HG02759 (cell line): ENCODE measurements at regions not wholly inside any gene's neighbourhood (a gene's known extent, or its start where the extent isn't known, plus 50 kb on each side); places are given as distances from the start of the nearest gene placed in this dataset.
"Not testable (repeated sequence)": the region's sequence is repeated elsewhere in the genome, so short reads cannot be mapped to it uniquely, and the experiment has no call there.

Experiments
- ATAC-seq: cut with Tn5 transposase; IDR thresholded peaks from one replicate; pipeline ENCODE4 v1.9.1; 2021; ENCODE audit warnings: mild to moderate bottlenecking, moderate library complexity; ENCODE audit not compliant: unreplicated experiment

DNA sequence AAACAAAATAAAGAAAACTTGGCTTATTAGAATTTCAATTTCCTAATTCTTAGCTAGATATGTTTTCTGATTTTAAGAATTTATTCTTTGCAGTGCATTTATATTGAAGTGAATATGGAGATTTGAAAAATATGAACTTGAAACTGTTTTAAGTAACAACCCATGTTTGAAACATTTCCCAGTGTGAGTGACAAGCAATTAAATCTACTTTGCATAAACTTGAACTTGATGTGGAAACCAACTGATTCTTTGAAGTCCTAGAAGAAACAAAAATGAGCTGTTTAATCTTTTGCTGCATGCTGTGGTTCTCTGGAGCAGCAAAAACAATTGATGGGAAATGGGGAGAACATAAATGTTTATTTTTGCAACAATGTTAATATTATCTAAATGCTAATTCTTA, 430.2 kb downstream of the ARL4A start:
- no peak for ATAC-seq

DNA sequence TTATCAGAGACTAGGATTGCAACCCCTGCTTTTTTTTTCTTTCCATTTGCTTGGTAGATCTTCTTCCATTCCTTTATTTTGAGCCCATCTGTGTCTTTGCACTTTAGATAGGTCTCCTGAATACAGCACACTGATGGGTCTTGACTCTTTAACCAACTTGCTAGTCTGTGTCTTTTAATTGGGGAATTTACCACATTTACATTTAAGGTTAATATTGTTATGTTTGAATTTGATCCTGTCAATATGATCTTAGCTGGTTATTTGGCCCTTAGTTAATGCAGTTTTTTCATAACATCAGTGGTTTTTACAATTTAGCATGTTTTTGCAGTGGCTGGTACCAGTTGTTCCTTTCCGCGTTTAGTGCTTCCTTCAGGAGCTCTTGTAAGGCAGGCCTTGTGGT, 437.2 kb downstream of the ARL4A start:
- ATAC-seq, result not testable (repeated sequence)

DNA sequence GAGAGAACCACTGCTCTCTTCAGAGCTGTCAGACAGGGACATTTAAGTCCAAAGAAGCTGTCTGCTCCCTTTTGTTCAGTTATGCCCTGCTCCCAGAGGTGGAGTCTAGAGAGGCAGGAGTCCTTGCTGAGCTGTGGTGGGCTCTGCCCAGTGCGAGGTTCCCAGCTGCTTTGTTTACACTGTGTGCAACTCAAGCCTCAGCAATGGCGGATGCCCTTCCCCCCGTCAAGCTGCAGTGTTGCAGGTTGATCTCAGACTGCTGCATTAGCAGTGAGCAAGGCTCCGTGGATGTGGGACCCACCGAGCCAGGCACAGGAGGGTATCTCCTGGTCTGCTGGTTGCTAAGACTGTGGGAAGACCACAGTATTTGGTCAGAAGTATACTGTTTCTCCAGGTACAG, 438.9 kb downstream of the ARL4A start:
- ATAC-seq, result no peak

DNA sequence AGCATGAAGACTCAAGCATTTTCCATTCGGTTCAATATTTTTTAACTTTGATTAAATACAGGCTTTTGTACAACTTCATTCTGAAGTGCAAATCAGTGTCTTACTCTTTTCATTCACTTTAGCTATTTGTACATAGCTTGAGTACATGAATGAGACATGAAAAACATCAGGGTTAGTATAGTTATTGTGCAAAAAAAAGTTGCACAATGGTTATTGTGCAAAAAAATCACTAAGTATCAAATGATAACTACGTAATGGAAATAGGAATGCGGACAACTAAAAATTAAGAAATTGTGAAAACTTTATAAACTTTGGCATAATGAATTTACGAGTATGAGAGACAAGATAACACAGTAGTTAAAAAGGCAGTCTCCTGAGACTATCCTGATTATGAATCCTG, 442.9 kb downstream of the ARL4A start:
- ATAC-seq, result no peak

DNA sequence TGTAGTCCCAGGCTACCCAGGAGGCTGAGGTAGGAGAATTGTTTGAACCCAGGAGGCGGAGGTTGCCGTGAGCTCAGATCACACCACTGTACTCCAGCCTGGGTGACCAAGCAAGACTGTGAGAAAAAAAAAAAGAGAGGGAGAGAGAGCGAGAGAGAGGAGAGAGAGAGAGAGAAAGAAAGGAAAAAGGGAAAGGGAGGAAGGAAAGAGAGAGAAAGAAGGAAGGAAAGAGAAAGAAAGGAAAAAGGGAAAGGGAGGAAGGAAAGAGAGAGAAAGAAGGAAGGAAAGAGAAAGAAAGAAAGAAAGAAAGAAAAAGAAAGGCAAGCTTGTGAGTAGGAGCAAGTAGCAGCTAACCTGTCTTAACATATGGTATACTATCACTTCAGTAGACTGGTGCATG, 443.5 kb downstream of the ARL4A start:
- not testable (repeated sequence) for ATAC-seq

DNA sequence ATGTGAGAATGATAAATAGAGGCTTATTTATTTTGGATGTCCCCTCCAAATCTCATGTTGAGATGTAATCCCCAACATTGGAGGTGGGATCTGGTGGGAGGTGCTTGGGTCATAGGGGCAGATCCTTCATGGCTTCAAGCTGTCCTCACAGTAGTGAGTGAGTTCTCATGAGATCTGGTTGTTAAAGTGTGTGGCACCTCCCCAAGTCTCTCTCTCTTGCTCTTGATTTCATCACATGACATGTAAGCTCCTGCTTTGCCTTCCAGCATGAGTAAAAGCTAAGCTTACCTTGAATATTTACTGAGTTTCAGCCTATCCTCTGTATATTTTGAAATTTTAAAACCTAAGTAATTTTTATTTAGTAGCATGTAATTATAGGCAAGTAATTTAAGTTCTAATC, 444.9 kb downstream of the ARL4A start:
- ATAC-seq, result no peak

DNA sequence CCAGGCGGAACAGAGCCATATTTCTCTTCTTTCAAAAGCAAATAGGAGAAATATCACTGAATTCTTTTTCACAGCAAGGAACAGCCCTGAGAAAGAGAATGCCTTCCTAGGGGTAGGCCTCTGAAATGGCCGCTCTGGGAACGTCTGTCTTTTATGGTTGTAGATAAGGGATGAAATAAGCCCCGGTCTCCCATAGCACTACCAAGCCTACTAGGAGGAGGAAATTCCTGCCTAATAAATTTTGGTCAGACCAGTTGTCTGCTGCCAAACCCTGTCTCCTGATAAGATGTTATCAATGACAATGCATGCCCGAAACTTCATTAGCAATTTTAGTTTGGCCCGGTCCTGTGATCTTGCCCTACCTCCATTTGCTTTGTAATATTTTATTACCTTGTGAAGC, 448.9 kb downstream of the ARL4A start:
- not testable (repeated sequence) for ATAC-seq

DNA sequence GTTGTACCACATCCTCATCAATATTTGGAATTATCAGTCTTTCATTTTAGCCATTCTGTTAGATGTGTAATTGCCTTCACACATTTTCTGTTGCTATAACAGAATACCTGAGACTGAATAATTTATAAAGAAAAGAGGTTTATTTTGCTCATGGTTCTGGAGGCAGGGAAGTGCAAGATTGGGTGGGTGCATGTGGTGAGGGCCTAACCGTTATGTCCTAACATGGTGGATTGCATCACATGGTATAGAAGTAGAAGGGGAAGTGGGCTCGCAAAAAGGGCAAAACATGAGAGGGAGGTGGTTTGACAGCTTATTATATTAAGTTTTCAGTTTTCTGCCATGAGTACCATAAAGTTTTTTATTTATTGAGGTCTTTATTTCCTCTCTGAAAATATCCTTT, 452.0 kb downstream of the ARL4A start:
- no peak for ATAC-seq

DNA sequence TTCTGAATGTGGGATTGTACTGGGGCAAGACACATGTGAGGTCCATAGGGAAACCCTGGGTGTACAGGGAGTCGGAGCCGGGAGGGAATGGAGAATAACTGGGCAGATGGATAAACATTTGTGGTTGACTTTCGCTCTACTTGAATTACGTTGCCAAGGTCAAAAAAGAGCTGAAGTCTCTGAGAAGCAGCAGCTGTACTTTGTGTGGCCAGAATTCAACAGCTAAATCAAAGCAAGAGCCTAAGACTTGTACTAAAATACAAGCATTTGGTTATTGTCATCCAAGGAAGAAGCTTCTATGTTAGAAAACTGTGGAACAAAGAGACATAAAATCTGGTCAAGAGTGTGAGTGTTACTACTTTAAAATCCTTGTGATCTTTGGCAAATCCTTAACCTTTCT, 457.2 kb downstream of the ARL4A start:
- no peak for ATAC-seq

DNA sequence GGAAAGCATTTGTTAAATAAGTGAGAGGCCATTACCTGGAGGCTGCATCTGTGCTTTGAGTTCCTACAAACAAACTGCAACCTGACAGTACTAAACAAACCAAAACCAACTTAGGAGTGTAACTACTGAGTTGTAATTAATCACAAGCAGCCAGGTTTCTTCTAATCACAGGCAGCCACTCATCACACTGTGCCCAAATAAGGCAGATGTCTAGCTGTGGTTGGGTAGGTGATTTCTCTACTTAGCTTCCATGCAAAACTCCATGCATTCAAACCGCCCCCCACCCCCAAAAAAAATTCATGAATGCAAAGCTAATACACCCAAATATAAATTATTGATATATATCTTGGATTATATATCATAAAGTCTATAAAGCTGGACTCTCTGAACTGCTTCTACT, 461.1 kb downstream of the ARL4A start:
- no peak for ATAC-seq

DNA sequence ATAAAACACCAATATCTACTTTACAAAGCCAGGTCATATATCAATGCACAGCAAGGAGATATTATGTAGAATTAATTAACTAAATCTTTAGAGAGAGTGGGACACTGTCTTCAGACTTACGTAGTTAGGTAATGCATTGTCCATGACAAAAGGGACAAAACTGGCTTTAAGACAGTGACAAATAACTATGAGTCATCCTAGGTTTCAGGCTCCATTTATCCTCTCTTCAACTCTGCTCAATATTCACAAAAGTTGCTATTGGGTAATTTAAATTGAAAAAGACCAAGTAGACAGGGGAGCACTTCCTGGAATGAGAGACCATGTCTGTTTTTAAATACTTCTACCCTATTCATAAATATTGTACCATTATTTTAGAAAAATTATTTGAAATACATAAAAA, 464.5 kb downstream of the ARL4A start:
- ATAC-seq, result no peak

DNA sequence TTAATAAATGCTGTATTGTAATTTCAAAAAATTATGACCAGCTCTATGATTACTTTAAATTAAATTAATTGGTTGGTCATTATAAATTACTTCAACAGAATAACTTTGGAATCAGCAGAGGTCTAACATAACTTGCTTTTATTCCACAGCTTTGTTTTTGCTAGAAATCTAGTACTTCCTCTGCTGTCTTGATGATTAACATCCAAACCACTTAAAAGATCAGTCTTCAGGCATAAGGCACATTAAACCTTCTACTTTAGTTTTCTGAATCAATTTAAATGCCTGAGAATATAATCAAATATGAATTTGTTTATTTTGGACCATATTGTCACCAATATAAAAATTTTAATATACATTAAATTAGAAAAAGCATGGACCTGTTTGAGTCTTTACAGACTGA, 465.3 kb downstream of the ARL4A start:
- no peak for ATAC-seq

DNA sequence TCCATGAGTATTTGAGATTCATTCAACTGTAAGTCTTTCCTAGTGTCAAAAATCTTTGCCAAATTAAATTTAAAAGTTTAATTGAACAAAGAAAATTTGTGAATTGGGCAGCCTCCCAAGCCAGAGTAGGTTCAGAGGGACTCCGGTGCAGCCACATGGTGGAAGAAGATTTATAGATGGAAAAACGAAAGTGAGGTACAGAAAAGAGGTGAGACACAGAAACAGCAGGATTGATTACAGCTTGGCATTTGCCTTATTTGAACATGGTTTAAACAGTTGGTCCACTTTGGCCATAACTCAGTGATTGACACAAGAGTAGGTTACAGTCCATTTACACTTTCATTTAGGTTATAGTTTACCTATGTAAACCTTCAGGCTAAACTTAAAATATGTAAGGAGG, 465.8 kb downstream of the ARL4A start:
- no peak for ATAC-seq

DNA sequence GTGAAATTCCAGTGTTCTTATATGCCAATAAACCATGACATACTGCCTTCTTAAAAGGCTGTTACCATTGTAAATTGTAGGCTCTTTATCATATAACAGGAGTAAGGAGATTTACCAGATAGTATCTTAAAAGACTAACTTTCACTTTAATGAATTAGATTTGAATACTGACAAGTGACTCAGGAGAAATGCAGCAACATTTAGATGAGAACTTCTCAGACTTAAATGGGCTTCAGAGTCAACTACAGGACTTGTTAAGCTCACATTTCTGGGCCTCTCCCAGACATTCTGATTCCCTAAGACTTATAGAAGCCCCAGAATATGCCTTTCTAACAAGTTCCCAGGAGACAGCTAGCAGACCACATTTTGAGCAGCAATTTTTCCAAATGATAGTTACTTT, 466.3 kb downstream of the ARL4A start:
- no peak for ATAC-seq

DNA sequence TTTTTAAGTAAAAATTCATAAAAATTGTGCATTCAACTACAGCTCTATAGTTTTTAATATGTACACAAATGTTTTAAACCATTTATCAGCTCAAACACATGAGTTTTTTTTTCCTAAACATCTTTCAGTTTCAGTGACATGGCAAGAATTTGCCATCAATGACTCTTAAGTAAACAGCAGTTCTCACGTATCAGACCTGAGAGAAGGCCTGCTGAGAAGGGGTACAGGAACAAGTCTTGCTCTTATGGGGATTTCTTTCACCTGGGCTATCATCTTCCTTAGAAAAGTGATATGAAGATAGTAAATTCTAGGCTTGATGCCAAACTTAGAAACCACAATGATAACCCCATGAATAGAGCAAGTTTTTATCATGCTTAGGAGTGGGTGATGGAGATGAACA, 467.8 kb downstream of the ARL4A start:
- no peak for ATAC-seq

DNA sequence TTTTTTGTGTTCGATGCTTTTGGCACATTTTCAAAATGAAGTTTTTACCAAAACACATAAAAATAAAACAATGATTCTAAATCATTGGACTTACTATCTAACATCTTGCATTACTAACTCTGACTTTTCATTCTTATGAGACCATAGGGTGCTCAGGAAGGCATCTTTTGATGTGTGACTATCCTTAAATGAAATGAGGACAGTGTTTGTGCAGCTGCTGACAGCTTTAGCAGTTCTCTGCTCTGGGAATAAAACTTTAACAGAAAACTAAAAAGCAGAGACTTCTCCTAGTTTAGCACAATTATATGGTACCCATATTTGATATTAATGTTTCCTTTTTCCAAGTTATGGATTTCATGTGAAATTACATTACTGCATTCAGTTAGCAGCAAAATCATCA, 471.6 kb downstream of the ARL4A start:
- ATAC-seq, result no peak

DNA sequence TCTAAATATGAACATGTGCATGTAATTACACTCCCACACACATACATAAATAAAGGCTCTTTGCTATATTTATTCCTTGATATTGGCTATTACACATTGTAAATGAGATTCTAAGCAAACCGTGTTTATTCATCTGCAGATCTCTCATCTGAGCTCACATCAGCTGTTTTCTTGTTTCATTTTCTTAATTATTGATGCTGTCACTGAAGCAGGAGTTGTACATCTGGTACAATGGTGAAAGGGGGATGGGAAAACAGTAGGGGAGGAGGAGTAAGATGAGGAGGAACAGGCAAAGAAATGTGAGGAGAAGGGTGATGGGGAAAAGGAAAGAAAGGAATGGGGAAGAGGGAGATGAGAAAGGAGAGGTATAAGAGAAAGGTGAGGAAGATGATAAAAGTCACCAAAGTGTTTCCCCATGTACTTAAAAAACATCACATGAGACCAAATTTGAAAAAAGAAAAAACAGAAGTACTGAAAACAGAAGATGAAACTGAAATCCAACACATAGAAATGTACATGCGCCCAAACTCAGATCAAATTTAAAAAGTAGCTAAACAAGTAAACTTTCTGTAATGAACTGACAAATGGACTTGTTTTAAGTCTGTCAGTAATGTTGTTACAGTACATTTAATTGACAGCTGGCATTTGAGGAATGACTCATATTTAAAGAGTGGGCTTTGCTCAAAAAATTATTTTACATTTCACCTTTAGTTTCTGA, 472.2 kb downstream of the ARL4A start:
- no peak for ATAC-seq

DNA sequence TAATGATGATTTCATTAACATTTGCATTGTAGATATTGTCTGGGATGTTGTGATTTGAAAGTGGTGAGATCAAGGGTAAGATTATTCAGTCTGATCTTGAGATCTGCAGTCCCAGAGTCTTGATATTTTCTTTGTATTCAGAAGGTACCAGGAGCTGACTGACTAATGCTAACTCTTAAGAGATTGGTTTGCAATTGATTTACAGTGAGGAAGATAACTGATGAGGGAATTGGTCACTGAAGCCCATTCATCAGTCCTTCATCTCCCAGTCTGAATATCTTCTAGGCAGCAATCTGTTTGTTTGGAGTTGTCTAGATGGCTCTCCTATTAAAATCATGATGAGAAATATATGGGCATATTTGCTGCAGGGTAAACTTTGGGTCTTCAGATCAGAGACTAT, 473.7 kb downstream of the ARL4A start:
- ATAC-seq, result no peak

DNA sequence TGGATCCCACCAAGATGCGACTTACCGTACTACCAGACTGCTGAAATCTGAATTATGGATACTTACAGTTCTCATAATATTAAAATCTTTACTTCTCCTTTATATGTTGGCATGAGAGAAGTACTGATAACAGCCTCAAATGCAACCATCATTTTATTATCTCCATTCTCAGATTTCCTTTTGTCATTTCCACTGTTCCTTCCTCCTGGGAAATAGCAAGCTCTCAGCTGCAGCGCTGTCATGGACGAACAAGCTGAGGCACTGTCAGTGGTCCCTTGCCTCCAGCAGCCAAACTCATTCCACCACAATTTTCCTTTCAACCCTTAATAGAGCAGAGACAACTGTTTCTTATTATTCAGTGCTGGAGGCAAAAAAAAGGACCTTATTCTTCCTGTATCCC, 478.4 kb downstream of the ARL4A start:
- no peak for ATAC-seq

DNA sequence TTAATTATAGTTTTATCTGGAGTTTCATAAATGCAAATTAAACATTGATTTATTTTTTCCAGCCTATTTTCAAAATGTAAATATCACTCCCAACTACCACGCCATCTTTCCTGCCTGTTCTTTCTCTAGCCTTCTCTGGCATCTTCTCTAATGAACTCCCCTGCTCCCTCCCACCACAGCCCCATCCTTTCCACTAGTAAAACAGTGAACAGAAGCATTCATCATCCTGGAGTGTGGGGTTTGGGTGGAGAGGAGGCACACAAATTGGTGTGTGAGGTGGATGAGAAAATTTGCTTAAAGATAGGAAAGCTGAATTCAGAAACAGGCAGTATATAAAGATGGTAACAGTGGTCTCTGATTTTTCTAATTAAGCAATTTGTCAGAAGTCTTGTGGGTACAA, 479.4 kb downstream of the ARL4A start:
- ATAC-seq, result no peak

DNA sequence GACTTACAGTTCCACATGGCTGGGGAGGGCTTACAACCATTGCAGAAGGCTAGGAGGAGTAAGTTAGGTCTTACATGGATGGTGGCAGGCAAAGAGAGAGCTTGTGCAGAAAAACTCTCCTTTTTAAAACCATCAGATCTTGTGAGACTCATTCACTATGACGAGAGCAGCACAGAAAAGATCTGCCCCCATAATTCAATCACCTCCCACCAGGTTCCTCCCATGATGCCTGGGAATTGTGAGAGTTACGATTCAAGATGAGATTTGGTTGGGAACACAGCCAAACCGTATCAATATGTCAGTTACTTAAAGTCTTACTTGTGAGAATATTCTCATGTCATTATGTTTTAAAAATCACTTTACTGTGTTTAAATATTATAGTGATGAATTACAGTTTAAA, 481.9 kb downstream of the ARL4A start:
- no peak for ATAC-seq

DNA sequence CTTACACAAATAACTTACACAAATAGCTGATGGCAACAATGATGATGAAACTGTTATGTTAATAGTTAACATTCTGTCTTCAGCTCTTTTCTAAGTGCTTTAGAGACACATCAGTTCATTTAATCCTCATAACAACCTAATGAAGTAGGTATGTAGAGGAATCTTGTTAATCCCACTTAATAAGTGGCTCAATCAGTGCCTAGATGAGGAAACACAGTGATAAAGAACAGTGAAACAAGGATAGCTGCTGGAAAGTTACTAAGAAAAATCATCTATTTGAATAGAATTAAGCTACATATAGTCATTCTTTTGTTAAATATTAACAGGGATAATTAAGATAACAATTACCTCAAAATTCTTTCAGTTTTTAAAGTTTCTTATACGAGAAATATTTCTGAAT, 487.6 kb downstream of the ARL4A start:
- ATAC-seq, result no peak

DNA sequence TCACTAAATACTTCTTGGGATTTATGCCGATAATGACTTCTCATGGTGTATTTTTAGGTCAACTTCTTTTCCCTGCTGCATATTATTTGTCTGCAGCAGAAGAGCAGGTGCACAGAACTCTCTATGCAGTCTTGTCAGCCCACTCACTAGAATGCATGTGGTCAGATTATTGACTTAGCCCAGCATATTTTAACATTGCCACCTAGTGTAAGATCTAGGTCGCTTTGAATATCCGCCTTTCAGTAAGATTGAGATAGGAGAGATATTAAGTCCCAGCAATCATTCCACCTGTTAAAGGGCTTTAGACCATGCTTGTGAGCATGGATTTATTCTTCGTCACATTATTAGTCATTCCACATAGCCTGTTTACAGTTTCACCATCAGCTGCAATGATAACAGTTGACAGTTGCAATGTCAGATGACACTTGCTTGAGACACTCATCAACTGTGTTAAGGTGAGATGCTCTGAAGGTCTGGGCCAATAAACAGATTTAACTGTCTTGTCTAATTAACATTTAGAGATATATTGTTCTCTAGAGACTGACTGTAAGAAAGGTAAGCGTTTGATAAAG, 491.7 kb downstream of the ARL4A start:
- no peak for ATAC-seq
